Omental fat pad (tissue), 3 donors: ENCODE measurements at regions not wholly inside any gene's neighbourhood (a gene's known extent, or its start where the extent isn't known, plus 50 kb on each side); places are given as distances from the start of the nearest gene placed in this dataset.

Experiments used
- ATAC-seq: fragments of 150-250 bp; one replicate; pipeline ENCODE4 v1.9.1; 2016; ENCODE audit warnings: mild to moderate bottlenecking, moderate library complexity; ENCODE audit not compliant: low FRiP score
- DNase-seq: peaks from one replicate; pipeline ENCODE4 v3.0.0-alpha.2; 2019; ENCODE audit warnings: low spot score
- CTCF ChIP-seq, 3 donors: fragments of 450-650 bp; IDR thresholded peaks; one replicate each; pipeline ENCODE4 v1.5.1; 2016 to 2017; ENCODE audit warnings: antibody characterized with exemption in 3 of 3, mild to moderate bottlenecking in 3 of 3, moderate library complexity in 2 of 3

GRCh38 chr11:69925366-69926196 lies 106.4 kb upstream of the FGF3 start:
- ATAC-seq = no peak
- DNase-seq = no peak
- TF ChIP-seq CTCF (IDR thresholded peaks at IDR 0.05) = no peak

GRCh38 chr11:69926376-69927050 lies 107.3 kb upstream of the FGF3 start:
- ATAC-seq (no peak), DNase-seq (no peak)
- no peak for TF ChIP-seq CTCF (IDR thresholded peaks at IDR 0.05)

GRCh38 chr11:69928121-69928520 lies 108.9 kb upstream of the FGF3 start:
- ATAC-seq (no peak), DNase-seq (no peak)
- TF ChIP-seq CTCF (IDR thresholded peaks at IDR 0.05) = no peak

GRCh38 chr11:69928975-69929374 lies 109.8 kb upstream of the FGF3 start:
- TF ChIP-seq CTCF (IDR thresholded peaks at IDR 0.05) = no peak
- DNase-seq (no peak), ATAC-seq (no peak)

- DNase-seq = no peak
- TF ChIP-seq CTCF (IDR thresholded peaks at IDR 0.05) = no peak
- no peak for ATAC-seq
These were observed 111.2 kb upstream of the FGF3 start for GRCh38 chr11:69930081-69931059.

GRCh38 chr11:69931060-69931910 lies 112.1 kb upstream of the FGF3 start:
- TF ChIP-seq CTCF (IDR thresholded peaks at IDR 0.05) = no peak
- no peak for ATAC-seq
- DNase-seq = no peak
